Large intestine (tissue), 3 donors: ENCODE measurements at regions not wholly inside any gene's neighbourhood (a gene's known extent, or its start where the extent isn't known, plus 50 kb on each side); places are given as distances from the start of the nearest gene placed in this dataset.
"Not testable (repeated sequence)": the region's sequence is repeated elsewhere in the genome, so short reads cannot be mapped to it uniquely, and the experiment has no call there.

Source experiments
- DNase-seq, 2 donors: peaks; one replicate each; pipeline versions ENCODE4 v3.0.0 to v3.0.0-alpha.2; 2013
- H3K27ac ChIP-seq: one replicate; pipeline ENCODE4 v1.5.1; 2013; ENCODE audit warnings: low read length
- H3K27me3 ChIP-seq: 2 replicates; pipeline ENCODE4 v1.6.1; 2013; ENCODE audit warnings: low read length; ENCODE audit not compliant: control insufficient read depth, insufficient read depth
- H3K36me3 ChIP-seq: 2 replicates; pipeline ENCODE4 v1.6.1; 2013; ENCODE audit warnings: low read length; ENCODE audit not compliant: control insufficient read depth, insufficient read depth
- H3K4me1 ChIP-seq: one replicate; pipeline ENCODE4 v1.6.1; 2013; ENCODE audit warnings: low read length; ENCODE audit not compliant: control insufficient read depth, insufficient read depth
- H3K4me3 ChIP-seq: one replicate; pipeline ENCODE4 v1.5.1; 2013; ENCODE audit warnings: low read length
- H3K9me3 ChIP-seq: one replicate; pipeline ENCODE4 v1.6.1; 2013; ENCODE audit warnings: mild to moderate bottlenecking, low read depth, low read length, moderate library complexity; ENCODE audit not compliant: control insufficient read depth
- WGBS: methylation state at CpG from one replicate; pipeline ENCODE4 v1.1.5; 2013; ENCODE audit warnings: low lambda C conversion rate; ENCODE audit not compliant: insufficient coverage; 5-methylcytosine and 5-hydroxymethylcytosine counted together

GRCh38 chrX:11890836-11891514, 132.9 kb downstream of the MSL3 start:
- WGBS: no CpG with 5 or more reads among the region's 6 CpGs
- Histone ChIP-seq H3K27me3 (no peaks in the 10 kb centered on the region), H3K4me3 (no peak overlapping the region), H3K9me3 (no peaks in the 10 kb centered on the region), H3K4me1 (peaks cover 11% of the 10 kb centered on the region), H3K27ac (no peak overlapping the region), H3K36me3 (no peaks in the 10 kb centered on the region)
- DNase-seq: no peak

- Histone ChIP-seq H3K4me1 (peaks cover 7% of the 10 kb centered on the region), H3K4me3 (no peak overlapping the region), H3K9me3 (no peaks in the 10 kb centered on the region), H3K27ac (peak overlapping the region; percentile 20), H3K27me3 (no peaks in the 10 kb centered on the region), H3K36me3 (no peaks in the 10 kb centered on the region)
- DNase-seq: peak; percentile 11 to 19
- no CpG with 5 or more reads among the region's 3 CpGs for WGBS
Observed at GRCh38 chrX:11893933-11894710, 136.1 kb downstream of the MSL3 start.

DNA sequence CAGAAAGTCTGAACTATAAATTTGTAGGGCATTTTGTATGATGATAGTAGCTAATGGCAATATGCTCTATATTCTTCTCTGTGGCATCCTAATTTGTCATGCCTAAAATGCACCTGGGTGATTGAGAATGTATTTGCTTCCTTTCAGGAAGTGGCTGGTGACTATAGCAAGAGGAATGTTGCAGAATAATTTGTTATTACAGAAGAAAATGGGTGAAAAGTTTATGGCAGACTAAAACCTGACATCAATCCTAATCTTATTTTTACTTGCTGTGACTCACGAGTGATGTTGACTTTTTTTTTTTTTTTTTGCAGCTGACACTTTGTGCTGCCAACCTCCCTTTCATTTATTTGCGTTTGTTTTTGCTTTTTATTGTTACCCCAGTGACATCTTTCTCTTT, 141.1 kb downstream of the MSL3 start:
- H3K27me3 ChIP-seq: no peaks in the 10 kb centered on the region
- no peaks in the 10 kb centered on the region for H3K36me3 ChIP-seq
- no peak for DNase-seq
- H3K9me3 ChIP-seq: no peaks in the 10 kb centered on the region
- no peak overlapping the region for H3K27ac ChIP-seq
- H3K4me1 ChIP-seq: peaks cover 7% of the 10 kb centered on the region
- WGBS: no CpG with 5 or more reads among the region's 2 CpGs
- H3K4me3 ChIP-seq: no peak overlapping the region

DNA sequence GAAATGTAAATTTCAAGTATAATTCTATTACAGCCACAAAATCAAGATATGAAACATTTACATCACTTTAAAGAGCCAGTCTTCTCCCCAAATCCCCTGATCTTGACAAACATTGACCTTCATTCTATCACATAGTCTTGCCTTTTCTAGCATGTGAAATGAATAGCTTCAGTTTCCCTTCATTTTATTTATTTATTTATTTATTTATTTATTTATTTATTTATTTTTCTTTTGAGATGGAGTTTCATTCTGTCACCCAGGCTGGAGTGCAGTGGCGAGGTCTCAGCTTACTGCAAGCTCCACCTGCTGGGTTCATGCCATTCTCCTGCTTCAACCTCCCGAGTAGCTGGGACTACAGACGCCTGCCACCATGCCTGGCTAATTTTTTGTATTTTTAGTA, 147.9 kb downstream of the MSL3 start:
- not testable (repeated sequence) for H3K9me3 ChIP-seq, H3K27ac ChIP-seq, H3K36me3 ChIP-seq, DNase-seq, H3K4me3 ChIP-seq, H3K4me1 ChIP-seq, H3K27me3 ChIP-seq
- WGBS: no CpG with 5 or more reads among the region's 3 CpGs

- no peak for DNase-seq
- WGBS: 20% methylated on average over 1 of the region's 2 CpGs
- H3K27me3 ChIP-seq: no peaks in the 10 kb centered on the region
- H3K4me3 ChIP-seq: no peak overlapping the region
- H3K4me1 ChIP-seq: no peaks in the 10 kb centered on the region
- H3K27ac ChIP-seq: no peak overlapping the region
- no peaks in the 10 kb centered on the region for H3K9me3 ChIP-seq
- no peaks in the 10 kb centered on the region for H3K36me3 ChIP-seq
Observed at GRCh38 chrX:11908371-11908770, 150.3 kb downstream of the MSL3 start.

DNA sequence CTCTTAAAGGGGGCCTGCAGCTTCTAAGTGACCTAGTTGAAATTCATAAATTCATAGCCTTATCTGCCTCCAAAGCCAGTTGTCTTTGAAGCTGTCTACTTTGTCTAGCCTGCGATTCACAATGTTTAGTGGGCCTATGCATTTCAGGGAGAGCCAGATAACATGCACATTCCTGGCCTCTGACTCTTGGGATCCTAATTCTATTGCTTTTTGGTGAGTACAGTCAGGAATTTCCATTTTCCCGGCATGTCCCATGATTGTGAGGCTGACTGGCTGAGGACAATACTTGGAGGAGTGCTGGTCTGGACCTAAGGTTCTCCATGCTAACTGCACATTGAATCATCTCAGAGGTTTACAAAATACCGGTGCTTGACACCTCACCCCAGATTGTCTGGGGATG, 155.0 kb downstream of the MSL3 start:
- no peak for DNase-seq
- WGBS: no CpG with 5 or more reads among the region's 3 CpGs
- Histone ChIP-seq H3K4me1 (no peaks in the 10 kb centered on the region), H3K4me3 (no peak overlapping the region), H3K9me3 (no peaks in the 10 kb centered on the region), H3K27me3 (no peaks in the 10 kb centered on the region), H3K36me3 (no peaks in the 10 kb centered on the region), H3K27ac (no peak overlapping the region)

DNA sequence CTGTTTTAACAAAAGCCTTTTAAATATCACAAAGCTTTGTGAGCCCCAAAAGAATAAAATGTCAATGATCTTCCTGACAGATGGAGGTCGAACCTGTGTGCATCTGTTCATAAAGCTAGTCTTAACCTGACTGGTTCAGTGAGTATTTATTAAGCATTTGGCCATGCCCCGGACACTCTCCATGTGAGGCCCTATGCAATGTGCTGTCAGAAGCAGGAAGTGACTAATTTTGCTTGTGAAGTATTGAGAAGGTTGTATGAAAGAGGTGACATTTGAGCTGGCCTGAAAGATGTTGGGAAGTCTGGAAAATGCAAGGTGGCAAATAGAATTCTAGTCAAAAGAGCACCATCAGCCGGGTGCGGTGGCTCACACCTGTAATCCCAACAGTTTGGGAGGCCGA, 171.4 kb downstream of the MSL3 start:
- Histone ChIP-seq H3K36me3 (no peaks in the 10 kb centered on the region), H3K9me3 (no peaks in the 10 kb centered on the region), H3K4me1 (no peaks in the 10 kb centered on the region), H3K4me3 (no peak overlapping the region), H3K27ac (no peak overlapping the region), H3K27me3 (no peaks in the 10 kb centered on the region)
- no peak for DNase-seq
- WGBS: no CpG with 5 or more reads among the region's 5 CpGs

- no peak for DNase-seq
- Histone ChIP-seq H3K9me3 (no peaks in the 10 kb centered on the region), H3K36me3 (no peaks in the 10 kb centered on the region), H3K4me1 (no peaks in the 10 kb centered on the region), H3K4me3 (no peak overlapping the region), H3K27ac (no peak overlapping the region), H3K27me3 (no peaks in the 10 kb centered on the region)
- WGBS: no CpG with 5 or more reads among the region's 1 CpG
Observed at GRCh38 chrX:11932423-11932822, 174.4 kb downstream of the MSL3 start.

- Histone ChIP-seq H3K4me3 (no peak overlapping the region), H3K36me3 (no peaks in the 10 kb centered on the region), H3K9me3 (no peaks in the 10 kb centered on the region), H3K4me1 (no peaks in the 10 kb centered on the region), H3K27me3 (no peaks in the 10 kb centered on the region), H3K27ac (no peak overlapping the region)
- no CpG with 5 or more reads among the region's 1 CpG for WGBS
- DNase-seq: no peak
Observed at GRCh38 chrX:11934089-11934488, 176.1 kb downstream of the MSL3 start.

DNA sequence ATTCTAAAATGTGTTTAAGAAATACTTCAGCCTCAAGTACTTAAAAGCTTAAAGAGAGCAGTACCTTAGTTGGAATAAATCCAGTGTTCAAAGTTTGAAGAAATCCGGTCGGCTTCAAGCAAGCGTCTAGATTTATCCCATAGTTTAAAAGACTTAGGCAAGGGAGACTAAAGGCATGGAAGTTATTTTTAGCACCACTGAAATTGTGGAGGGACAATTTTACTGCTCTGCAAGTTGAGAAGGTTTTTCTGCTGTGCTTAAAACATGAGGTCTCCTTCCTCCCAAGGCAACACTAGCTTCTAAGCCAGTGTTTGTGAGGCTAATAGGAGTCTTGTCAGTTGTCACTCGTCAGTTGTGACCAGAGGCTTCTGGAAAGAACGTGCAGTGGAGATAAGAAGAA, 183.5 kb downstream of the MSL3 start:
- no peak overlapping the region for H3K4me3 ChIP-seq
- no peaks in the 10 kb centered on the region for H3K36me3 ChIP-seq
- DNase-seq: no peak
- no peaks in the 10 kb centered on the region for H3K27me3 ChIP-seq
- WGBS: no CpG with 5 or more reads among the region's 5 CpGs
- no peak overlapping the region for H3K27ac ChIP-seq
- no peaks in the 10 kb centered on the region for H3K9me3 ChIP-seq
- no peaks in the 10 kb centered on the region for H3K4me1 ChIP-seq

- no CpG with 5 or more reads among the region's 5 CpGs for WGBS
- no peak overlapping the region for H3K27ac ChIP-seq
- DNase-seq: peak in 1 of 2 donors; percentile 9
Observed at GRCh38 chrX:11944501-11944900, 186.5 kb downstream of the MSL3 start.

More at GRCh38 chrX:11944501-11944900, 186.5 kb downstream of the MSL3 start:
- Histone ChIP-seq H3K4me3 (no peak overlapping the region), H3K36me3 (no peaks in the 10 kb centered on the region), H3K27me3 (no peaks in the 10 kb centered on the region), H3K4me1 (no peaks in the 10 kb centered on the region), H3K9me3 (no peaks in the 10 kb centered on the region)
